ENCODE measurements at regions not wholly inside any gene's neighbourhood (a gene's known extent, or its start where the extent isn't known, plus 50 kb on each side); places are given as distances from the start of the nearest gene placed in this dataset.

DNA sequence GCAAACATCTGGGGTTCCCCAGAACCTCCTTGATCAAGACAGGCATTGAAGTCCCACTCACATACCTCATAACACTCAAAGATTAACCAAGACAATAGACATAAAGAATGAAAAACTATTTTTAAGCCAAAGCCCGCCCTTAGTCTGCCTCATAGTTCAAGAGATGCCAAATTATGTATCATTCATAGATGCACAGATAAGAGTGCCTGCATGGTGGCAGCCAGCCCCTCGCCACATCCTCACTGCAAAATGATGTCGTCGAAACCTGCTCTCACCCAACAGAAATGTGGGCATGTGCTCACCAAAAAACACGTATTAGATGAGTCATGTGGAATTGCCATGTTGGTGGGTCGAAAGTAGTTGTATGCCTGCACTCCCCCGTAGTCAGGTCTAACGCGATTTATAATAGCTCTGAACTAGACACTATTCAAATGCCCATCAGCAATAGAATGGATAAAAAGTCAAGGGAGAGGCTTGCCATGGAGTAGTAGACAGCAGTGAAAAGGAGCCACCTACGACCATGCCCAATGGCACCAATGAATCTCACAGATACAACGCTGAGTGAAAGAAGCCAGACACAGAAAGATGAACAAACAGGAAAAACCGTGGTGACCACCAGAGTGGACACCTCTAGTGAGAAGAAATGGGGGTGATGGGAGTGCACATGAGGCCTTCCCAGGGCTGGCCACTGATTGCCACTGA, 64.8 kb downstream of the C16orf95 start:
- TF ChIP-seq YY1 (IDR thresholded peaks at IDR 0.05; ENCODE audit: insufficient read depth, insufficient read length) (no peak), ZNF274 (IDR thresholded peaks at IDR 0.05; ENCODE audit: low read depth, low read length) (no peak)
